ENCODE measurements at regions not wholly inside any gene's neighbourhood (a gene's known extent, or its start where the extent isn't known, plus 50 kb on each side); places are given as distances from the start of the nearest gene placed in this dataset.

- H3K9me3 ChIP-seq = no peaks in the 10 kb centered on the region
- H3K4me1 ChIP-seq = no peaks in the 10 kb centered on the region; the same call in 2 of the 3 replicates
- FAIRE-seq (no peak), DNase-seq (ENCODE audit: low read depth in 1 of 2, low spot score in 1 of 2) (no peak), ATAC-seq (no peak)
- ChIA-PET POLR2A (no interaction called here), CTCF (no interaction called here)
- H3K4me3 ChIP-seq = no peak overlapping the region
- TF ChIP-seq CEBPB (IDR thresholded peaks at IDR 0.05) (no peak), HOXB13 (CRISPR knock-in tag; IDR thresholded peaks at IDR 0.05; ENCODE audit: low read depth) (no peak), ELK1 (IDR thresholded peaks at IDR 0.05; ENCODE audit: low read depth, low read length) (no peak), MAZ (IDR thresholded peaks at IDR 0.05; ENCODE audit: borderline replicate concordance, low read depth, low read length) (no peak), ZNF302 (CRISPR knock-in tag; IDR thresholded peaks at IDR 0.05) (no peak), TP53 (CRISPR knock-in tag; IDR thresholded peaks at IDR 0.05) (no peak), BHLHE40 (IDR thresholded peaks at IDR 0.05; ENCODE audit: low read depth, low read length) (no peak), NFE2L2 (conservative IDR thresholded peaks at IDR 0.05; ENCODE audit: low read length) (no peak), USF2 (IDR thresholded peaks at IDR 0.05) (no peak), E2F6 (IDR thresholded peaks at IDR 0.05; ENCODE audit: borderline replicate concordance, low read depth) (no peak), NR3C1 (IDR thresholded peaks at IDR 0.05) (no peak), ATOH8 (CRISPR knock-in tag; IDR thresholded peaks at IDR 0.05; ENCODE audit: low read depth) (no peak), SREBF2 (IDR thresholded peaks at IDR 0.05) (no peak), CTCF (IDR thresholded peaks at IDR 0.05) (no peak), RARB (CRISPR knock-in tag; IDR thresholded peaks at IDR 0.05) (no peak), HES2 (IDR thresholded peaks at IDR 0.05) (no peak)
- WGBS (ENCODE audit: missing lambda C conversion rate) = 74% methylated on average over 6 of the region's 10 CpGs
- no peak overlapping the region for H3K4me2 ChIP-seq
- no peak overlapping the region for H3K27ac ChIP-seq
Observed at GRCh38 chr1:29960156-29960755, 723.9 kb downstream of the PTPRU start.

GRCh38 chr1:29959356-29959755 lies 723.0 kb downstream of the PTPRU start:
- Histone ChIP-seq H3K4me1 (no peaks in the 10 kb centered on the region; the same call in 2 of the 3 replicates), H3K27ac (no peak overlapping the region), H3K4me2 (no peak overlapping the region), H3K9me3 (no peaks in the 10 kb centered on the region), H3K4me3 (no peak overlapping the region)
- FAIRE-seq (no peak), ATAC-seq (no peak), DNase-seq (ENCODE audit: low read depth in 1 of 2, low spot score in 1 of 2) (no peak)
- CTCF ChIA-PET = no interaction called here
- TF ChIP-seq HES2 (IDR thresholded peaks at IDR 0.05) = no peak
- no peak for TF ChIP-seq RARB (CRISPR knock-in tag; IDR thresholded peaks at IDR 0.05)
- no peak for TF ChIP-seq NR3C1 (IDR thresholded peaks at IDR 0.05)
- POLR2A ChIA-PET = no interaction called here
- WGBS (ENCODE audit: missing lambda C conversion rate) = 92% methylated on average over 2 of the region's 4 CpGs

GRCh38 chr1:29958271-29958670 lies 721.9 kb downstream of the PTPRU start:
- no peak overlapping the region for H3K4me3 ChIP-seq
- POLR2A ChIA-PET = no interaction called here
- FAIRE-seq (no peak), ATAC-seq (no peak), DNase-seq (ENCODE audit: low read depth in 1 of 2, low spot score in 1 of 2) (no peak)
- no peaks in the 10 kb centered on the region; the same call in 2 of the 3 replicates for H3K4me1 ChIP-seq
- CTCF ChIA-PET = interaction anchor here (0.8 kb wide), 1 partner anchor 147 kb away, joined by 3 read pairs; no protein-coding TSS in a partner anchor
- no peak overlapping the region for H3K27ac ChIP-seq
- no peaks in the 10 kb centered on the region for H3K9me3 ChIP-seq
- WGBS (ENCODE audit: missing lambda C conversion rate) = 36% methylated on average over 4 of the region's 5 CpGs
- no peak overlapping the region for H3K4me2 ChIP-seq
- TF ChIP-seq PBX3 (IDR thresholded peaks at IDR 0.05) = no peak
- no peak for TF ChIP-seq ZSCAN20 (CRISPR knock-in tag; IDR thresholded peaks at IDR 0.05)
- TF ChIP-seq JUNB (IDR thresholded peaks at IDR 0.05) = no peak
- no peak for TF ChIP-seq NFE2L2 (conservative IDR thresholded peaks at IDR 0.05; ENCODE audit: low read length)
- TF ChIP-seq RAD21 (conservative IDR thresholded peaks at IDR 0.05 in 1 of 2, IDR thresholded peaks at IDR 0.05 in 1 of 2) = no peak
- TF ChIP-seq ZC3H11A (IDR thresholded peaks at IDR 0.05) = no peak
- no peak for TF ChIP-seq REST (IDR thresholded peaks at IDR 0.05)
